GM12875 (cell line): ENCODE measurements at regions not wholly inside any gene's neighbourhood (a gene's known extent, or its start where the extent isn't known, plus 50 kb on each side); places are given as distances from the start of the nearest gene placed in this dataset.

Experiments
- H3K4me3 ChIP-seq: one replicate; pipeline ENCODE4 v1.5.1; 2011; ENCODE audit warnings: low read depth, low read length, control low read depth
- CTCF ChIP-seq: IDR thresholded peaks from 2 replicates; pipeline ENCODE4 v1.5.1; 2011; ENCODE audit warnings: low read depth, mild to moderate bottlenecking, control low read depth, inconsistent platforms, low read length, moderate library complexity, borderline replicate concordance; ENCODE audit not compliant: insufficient read depth

- TF ChIP-seq CTCF = no peak
Measured at GRCh38 chr6:164414695-164415094, 894.7 kb downstream of the C6orf118 start.

GRCh38 chr6:164412566-164412965, 896.8 kb downstream of the C6orf118 start:
- no peak overlapping the region for H3K4me3 ChIP-seq
- TF ChIP-seq CTCF = no peak

More at GRCh38 chr6:164414695-164415094, 894.7 kb downstream of the C6orf118 start:
- no peak overlapping the region for H3K4me3 ChIP-seq

GRCh38 chr6:164410017-164410416, 899.4 kb downstream of the C6orf118 start:
- no peak for TF ChIP-seq CTCF
- H3K4me3 ChIP-seq = no peak overlapping the region

- TF ChIP-seq CTCF = no peak
- no peak overlapping the region for H3K4me3 ChIP-seq
Measured at GRCh38 chr6:164409309-164410009, 899.9 kb downstream of the C6orf118 start.

GRCh38 chr6:164408868-164409267, 900.5 kb downstream of the C6orf118 start:
- no peak overlapping the region for H3K4me3 ChIP-seq
- TF ChIP-seq CTCF = no peak

GRCh38 chr6:164404812-164405488, 904.5 kb downstream of the C6orf118 start:
- H3K4me3 ChIP-seq = no peak overlapping the region
- no peak for TF ChIP-seq CTCF

- no peak overlapping the region for H3K4me3 ChIP-seq
- no peak for TF ChIP-seq CTCF
Measured at GRCh38 chr6:164401871-164402270, 907.5 kb downstream of the C6orf118 start.
